GM12864 (cell line): ENCODE measurements at regions not wholly inside any gene's neighbourhood (a gene's known extent, or its start where the extent isn't known, plus 50 kb on each side); places are given as distances from the start of the nearest gene placed in this dataset.
A peak's percentile ranks its signal among the peaks of the same experiment; 100 is the strongest.

Source experiments
- DNase-seq: peaks from one replicate; pipeline ENCODE4 v3.0.0-alpha.2; 2011; ENCODE audit warnings: low read depth
- H3K4me3 ChIP-seq: 2 replicates; pipeline ENCODE4 v1.5.1; 2011; ENCODE audit warnings: mild to moderate bottlenecking, low read depth, low read length, control low read depth
- TF ChIP-seq, protein P1 (sequence below): IDR thresholded peaks from 2 replicates; pipeline ENCODE4 v1.5.1; 2011; ENCODE audit warnings: low read depth, mild to moderate bottlenecking, moderate library complexity, low read length, control low read depth, inconsistent platforms; ENCODE audit errors: missing control alignments

DNA sequence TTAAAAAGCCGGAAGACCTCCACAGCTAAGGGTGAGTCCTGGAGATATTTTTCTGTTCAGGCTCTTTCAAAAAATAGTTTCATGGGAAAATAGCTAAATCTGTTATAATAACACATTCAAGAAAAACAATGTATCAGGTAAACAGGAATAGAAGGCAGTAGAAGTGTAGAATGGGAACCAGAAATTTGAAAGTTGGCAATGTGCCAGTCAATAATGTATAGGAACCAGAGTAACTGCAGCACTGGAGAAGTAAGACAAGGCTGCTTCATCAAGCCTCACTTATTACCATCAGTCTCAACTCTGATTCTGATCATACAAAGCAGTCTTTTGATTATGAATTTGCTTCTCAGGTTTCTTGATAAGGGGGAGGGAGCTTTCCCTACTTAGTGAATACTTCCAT is 81.4 kb upstream of the VRK2 start:
- H3K4me3 ChIP-seq = no peak overlapping the region
- TF ChIP-seq, protein P1, sequence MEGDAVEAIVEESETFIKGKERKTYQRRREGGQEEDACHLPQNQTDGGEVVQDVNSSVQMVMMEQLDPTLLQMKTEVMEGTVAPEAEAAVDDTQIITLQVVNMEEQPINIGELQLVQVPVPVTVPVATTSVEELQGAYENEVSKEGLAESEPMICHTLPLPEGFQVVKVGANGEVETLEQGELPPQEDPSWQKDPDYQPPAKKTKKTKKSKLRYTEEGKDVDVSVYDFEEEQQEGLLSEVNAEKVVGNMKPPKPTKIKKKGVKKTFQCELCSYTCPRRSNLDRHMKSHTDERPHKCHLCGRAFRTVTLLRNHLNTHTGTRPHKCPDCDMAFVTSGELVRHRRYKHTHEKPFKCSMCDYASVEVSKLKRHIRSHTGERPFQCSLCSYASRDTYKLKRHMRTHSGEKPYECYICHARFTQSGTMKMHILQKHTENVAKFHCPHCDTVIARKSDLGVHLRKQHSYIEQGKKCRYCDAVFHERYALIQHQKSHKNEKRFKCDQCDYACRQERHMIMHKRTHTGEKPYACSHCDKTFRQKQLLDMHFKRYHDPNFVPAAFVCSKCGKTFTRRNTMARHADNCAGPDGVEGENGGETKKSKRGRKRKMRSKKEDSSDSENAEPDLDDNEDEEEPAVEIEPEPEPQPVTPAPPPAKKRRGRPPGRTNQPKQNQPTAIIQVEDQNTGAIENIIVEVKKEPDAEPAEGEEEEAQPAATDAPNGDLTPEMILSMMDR = no peak
- no peak for DNase-seq

GRCh38 chr2:57965961-57966360 is 80.6 kb upstream of the VRK2 start:
- TF ChIP-seq, protein P1 = no peak
- no peak for DNase-seq

GRCh38 chr2:57973621-57974186 is 72.9 kb upstream of the VRK2 start:
- peak; percentile 16 for DNase-seq
- no peak overlapping the region for H3K4me3 ChIP-seq
- TF ChIP-seq, protein P1 = no peak

More at GRCh38 chr2:57965961-57966360, 80.6 kb upstream of the VRK2 start:
- H3K4me3 ChIP-seq = no peak overlapping the region

- DNase-seq = no peak
- TF ChIP-seq, protein P1 = no peak
- H3K4me3 ChIP-seq = no peak overlapping the region
Observed at GRCh38 chr2:57979158-57979557, 67.4 kb upstream of the VRK2 start.

GRCh38 chr2:57981083-57981768 is 65.4 kb upstream of the VRK2 start:
- no peak overlapping the region for H3K4me3 ChIP-seq
- no peak for DNase-seq
- TF ChIP-seq, protein P1 = no peak

- TF ChIP-seq, protein P1 = no peak
Observed at GRCh38 chr2:57987835-57988573, 58.6 kb upstream of the VRK2 start.

More at GRCh38 chr2:57987835-57988573, 58.6 kb upstream of the VRK2 start:
- no peak for DNase-seq
- no peak overlapping the region for H3K4me3 ChIP-seq
